SK-N-SH (cell line): ENCODE measurements at regions not wholly inside any gene's neighbourhood (a gene's known extent, or its start where the extent isn't known, plus 50 kb on each side); places are given as distances from the start of the nearest gene placed in this dataset.

Experiments used
- CTCF ChIA-PET: fragments of 300-600, 350-600 bp; formaldehyde crosslinking; extraction: SDS; loops from one replicate; lab custom pipeline; 2021; lab: Yijun Ruan, JAX
- POLR2A ChIA-PET: fragments of 350-600 bp; sonication (Branson Sonifier 250); formaldehyde crosslinking; extraction: SDS; loops from one replicate; lab custom pipeline; 2020; ENCODE audit warnings: antibody characterized with exemption, inconsistent platforms; lab: Yijun Ruan, JAX
- DNase-seq: peaks from one replicate; pipeline ENCODE4 v3.0.0; 2012
- H2AFZ ChIP-seq: fragments of 200-600 bp; sonication (generic); 2 replicates; pipeline ENCODE4 v1.8.1; 2016; ENCODE audit warnings: antibody characterized with exemption, mild to moderate bottlenecking, low read depth
- H3F3A ChIP-seq: fragments of 200-600 bp; sonication (generic); replicated peaks from 2 replicates; pipeline ENCODE3; 2016; ENCODE audit warnings: antibody characterized with exemption, mild to moderate bottlenecking; ENCODE audit not compliant: insufficient read depth
- H3K27ac ChIP-seq, 2 experiments: fragments of 200-500 bp in 1 of 2; fragments of 200-600 bp in 1 of 2; sonication (Bioruptor generic) in 1 of 2; sonication (generic), shearing (Covaris generic) in 1 of 2; 2 replicates each; pipeline versions ENCODE4 v1.5.1 to v1.6.1; 2014 to 2016; ENCODE audit warnings: low read depth in 2 of 2, inconsistent platforms in 1 of 2, low read length in 1 of 2, mild to moderate bottlenecking in 1 of 2, mixed read lengths in 1 of 2
- H3K27me3 ChIP-seq: fragments of 200-600 bp; sonication (generic), shearing (Covaris generic); 2 replicates; pipeline ENCODE4 v1.6.1; 2016; ENCODE audit warnings: mixed run types; ENCODE audit not compliant: insufficient read depth
- H3K36me3 ChIP-seq, 2 experiments: fragments of 200-500 bp in 1 of 2; fragments of 200-600 bp in 1 of 2; sonication (Bioruptor generic) in 1 of 2; sonication (generic) in 1 of 2; replicated peaks in 1 of 2; 2 replicates each; pipeline versions ENCODE3 to v1.5.1; 2014 to 2016; ENCODE audit warnings: low read length in 1 of 2, mild to moderate bottlenecking in 1 of 2; ENCODE audit not compliant: insufficient read depth in 2 of 2, control insufficient read depth in 1 of 2
- H3K4me1 ChIP-seq, 2 experiments: fragments of 200-500 bp in 1 of 2; fragments of 200-600 bp in 1 of 2; sonication (Bioruptor generic) in 1 of 2; sonication (generic), shearing (Covaris generic) in 1 of 2; 2 replicates each; pipeline versions ENCODE4 v1.5.1 to v1.6.1; 2014 to 2016; ENCODE audit warnings: low read depth in 1 of 2, low read length in 1 of 2, mixed run types in 1 of 2; ENCODE audit not compliant: insufficient read depth in 2 of 2, control insufficient read depth in 1 of 2
- H3K4me2 ChIP-seq: fragments of 200-600 bp; sonication (generic), shearing (Covaris generic); 2 replicates; pipeline ENCODE4 v1.6.1; 2017; ENCODE audit warnings: mixed run types
- H3K4me3 ChIP-seq, 2 experiments: fragments of 200-500 bp in 1 of 2; fragments of 200-600 bp in 1 of 2; sonication (Bioruptor generic) in 1 of 2; sonication (generic), shearing (Covaris generic) in 1 of 2; 2 replicates each; pipeline versions ENCODE4 v1.5.1 to v1.8.1; 2014 to 2016; ENCODE audit warnings: low read depth in 2 of 2, inconsistent platforms in 1 of 2, low read length in 1 of 2, mild to moderate bottlenecking in 1 of 2, mixed read lengths in 1 of 2, moderate library complexity in 1 of 2
- H3K79me2 ChIP-seq: fragments of 200-600 bp; sonication (generic); 2 replicates; pipeline ENCODE4 v1.8.1; 2017; ENCODE audit warnings: mild to moderate bottlenecking; ENCODE audit not compliant: insufficient read depth
- H3K9ac ChIP-seq: fragments of 200-600 bp; sonication (generic); 2 replicates; pipeline ENCODE4 v1.6.1; 2017; ENCODE audit warnings: mixed run types
- H3K9me2 ChIP-seq: fragments of 200-600 bp; sonication (generic); 2 replicates; pipeline ENCODE4 v1.6.1; 2017; ENCODE audit warnings: mixed run types
- H3K9me3 ChIP-seq: fragments of 200-600 bp; sonication (generic); 2 replicates; pipeline ENCODE4 v1.6.1; 2017; ENCODE audit warnings: mixed run types, mild to moderate bottlenecking, moderate library complexity
- H4K20me1 ChIP-seq: fragments of 200-600 bp; sonication (generic); 2 replicates; pipeline ENCODE4 v1.6.1; 2017; ENCODE audit warnings: mild to moderate bottlenecking, mixed run types; ENCODE audit not compliant: insufficient read depth
- CHD2 ChIP-seq: fragments of 150-350 bp; IDR thresholded peaks from 2 replicates; pipeline ENCODE4 v1.6.1; 2018; ENCODE audit warnings: low read length; ENCODE audit not compliant: partially characterized antibody
- EP300 ChIP-seq, 2 experiments: IDR thresholded peaks; 2 replicates each; pipeline versions ENCODE4 v1.4.0 to v1.6.1; 2012; ENCODE audit warnings: borderline replicate concordance in 1 of 2, low read depth in 1 of 2, low read length in 1 of 2
- EZH2phosphoT487 ChIP-seq: fragments of 200-600 bp; sonication (generic); IDR thresholded peaks from 2 replicates; pipeline ENCODE4 v1.6.1; 2017; ENCODE audit warnings: low read depth, mixed run types, mild to moderate bottlenecking, antibody characterized with exemption, moderate library complexity, borderline replicate concordance
- FOSL2 ChIP-seq: IDR thresholded peaks from 2 replicates; pipeline ENCODE4 v1.4.0; 2012; ENCODE audit warnings: low read depth, mild to moderate bottlenecking, moderate library complexity, borderline replicate concordance
- FOXJ3 ChIP-seq: sonication (generic); formaldehyde crosslinking; IDR thresholded peaks from 2 replicates; pipeline ENCODE4 v1.5.1; 2020; ENCODE audit warnings: mild to moderate bottlenecking, missing genetic modification reagents
- FOXM1 ChIP-seq: IDR thresholded peaks from 2 replicates; pipeline ENCODE4 v1.4.0; 2012; ENCODE audit warnings: low read depth, mild to moderate bottlenecking
- GATA2 ChIP-seq: sonication (generic); formaldehyde crosslinking; IDR thresholded peaks from 2 replicates; pipeline ENCODE4 v1.5.0; 2020; ENCODE audit warnings: mild to moderate bottlenecking, missing genetic modification reagents
- MEF2A ChIP-seq: IDR thresholded peaks from 2 replicates; pipeline ENCODE4 v1.4.0; 2012; ENCODE audit warnings: low read depth, borderline replicate concordance
- MXI1 ChIP-seq: IDR thresholded peaks from 2 replicates; pipeline ENCODE4 v1.6.1; 2012; ENCODE audit warnings: mild to moderate bottlenecking, low read depth, low read length, improper control_type of control experiment
- NFIC ChIP-seq: IDR thresholded peaks from 2 replicates; pipeline ENCODE4 v1.4.0; 2012; ENCODE audit warnings: borderline replicate concordance
- RAD21 ChIP-seq: IDR thresholded peaks from 2 replicates; pipeline ENCODE4 v1.6.1; 2012; ENCODE audit warnings: mild to moderate bottlenecking, low read length
- RFX5 ChIP-seq: IDR thresholded peaks from 2 replicates; pipeline ENCODE4 v1.6.1; 2012; ENCODE audit warnings: mild to moderate bottlenecking, improper control_type of control experiment, low read length
- SIN3A ChIP-seq: IDR thresholded peaks from 2 replicates; pipeline ENCODE4 v1.6.1; 2012; ENCODE audit warnings: low read depth, mild to moderate bottlenecking, low read length, moderate library complexity, borderline replicate concordance
- SMC3 ChIP-seq: IDR thresholded peaks from 2 replicates; pipeline ENCODE4 v1.6.1; 2012; ENCODE audit warnings: low read depth, low read length, improper control_type of control experiment
- TAF1 ChIP-seq: IDR thresholded peaks from 2 replicates; pipeline ENCODE4 v1.6.1; 2012; ENCODE audit warnings: low read depth, mild to moderate bottlenecking, low read length, moderate library complexity, borderline replicate concordance
- TCF12 ChIP-seq: IDR thresholded peaks from 2 replicates; pipeline ENCODE4 v1.4.0; 2012
- WGBS: methylation state at CpG from one replicate; pipeline ENCODE4 v1.1.6; 2017; ENCODE audit warnings: low lambda C conversion rate; 5-methylcytosine and 5-hydroxymethylcytosine counted together
- TF ChIP-seq, protein P1 (sequence below): fragments of 150-350 bp; IDR thresholded peaks from 2 replicates; pipeline ENCODE4 v1.6.1; 2016; ENCODE audit warnings: mild to moderate bottlenecking, low read depth, low read length
- TF ChIP-seq, protein P2 (sequence below): IDR thresholded peaks from 2 replicates; pipeline ENCODE4; 2012
- TF ChIP-seq, protein P3 (sequence below): IDR thresholded peaks from 2 replicates; pipeline ENCODE4 v1.6.1; 2012; ENCODE audit warnings: mild to moderate bottlenecking, low read depth, low read length, moderate library complexity

DNA sequence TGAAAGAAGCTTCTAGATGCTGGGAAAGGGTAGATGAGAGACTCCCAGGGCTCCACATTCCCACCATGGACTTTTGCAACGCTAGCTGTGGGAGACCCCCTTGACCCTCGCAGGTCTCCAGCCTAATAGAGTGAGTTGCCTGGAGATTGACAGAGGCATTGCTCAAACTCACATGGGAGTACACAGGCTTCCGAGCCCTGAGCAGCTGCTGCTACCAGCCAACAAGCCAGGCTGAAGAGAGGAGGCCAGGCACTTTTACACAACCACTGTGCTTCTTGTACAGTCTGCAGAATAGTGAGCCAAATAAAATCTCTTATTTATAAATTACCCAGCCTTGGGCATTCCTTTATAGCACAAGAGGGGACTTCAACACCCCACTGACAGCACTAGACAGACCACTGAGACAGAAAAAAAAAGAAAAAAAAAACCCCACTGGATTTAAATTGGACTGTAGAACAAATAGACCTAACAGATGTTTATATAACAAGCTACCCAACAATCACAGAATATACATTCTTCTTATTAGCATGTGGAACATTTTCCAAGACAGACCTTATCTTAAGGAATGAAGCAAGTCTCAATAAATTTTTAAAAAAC is 146.2 kb downstream of the ZFAND4 start (continued):
- TF ChIP-seq SMC3 (no peak), RAD21 (no peak)
- TF ChIP-seq, protein P1, sequence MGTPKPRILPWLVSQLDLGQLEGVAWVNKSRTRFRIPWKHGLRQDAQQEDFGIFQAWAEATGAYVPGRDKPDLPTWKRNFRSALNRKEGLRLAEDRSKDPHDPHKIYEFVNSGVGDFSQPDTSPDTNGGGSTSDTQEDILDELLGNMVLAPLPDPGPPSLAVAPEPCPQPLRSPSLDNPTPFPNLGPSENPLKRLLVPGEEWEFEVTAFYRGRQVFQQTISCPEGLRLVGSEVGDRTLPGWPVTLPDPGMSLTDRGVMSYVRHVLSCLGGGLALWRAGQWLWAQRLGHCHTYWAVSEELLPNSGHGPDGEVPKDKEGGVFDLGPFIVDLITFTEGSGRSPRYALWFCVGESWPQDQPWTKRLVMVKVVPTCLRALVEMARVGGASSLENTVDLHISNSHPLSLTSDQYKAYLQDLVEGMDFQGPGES = no peak
- TF ChIP-seq, protein P2, sequence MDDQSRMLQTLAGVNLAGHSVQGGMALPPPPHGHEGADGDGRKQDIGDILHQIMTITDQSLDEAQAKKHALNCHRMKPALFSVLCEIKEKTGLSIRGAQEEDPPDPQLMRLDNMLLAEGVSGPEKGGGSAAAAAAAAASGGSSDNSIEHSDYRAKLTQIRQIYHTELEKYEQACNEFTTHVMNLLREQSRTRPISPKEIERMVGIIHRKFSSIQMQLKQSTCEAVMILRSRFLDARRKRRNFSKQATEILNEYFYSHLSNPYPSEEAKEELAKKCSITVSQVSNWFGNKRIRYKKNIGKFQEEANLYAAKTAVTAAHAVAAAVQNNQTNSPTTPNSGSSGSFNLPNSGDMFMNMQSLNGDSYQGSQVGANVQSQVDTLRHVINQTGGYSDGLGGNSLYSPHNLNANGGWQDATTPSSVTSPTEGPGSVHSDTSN = no peak

- H4K20me1 ChIP-seq = no peaks in the 10 kb centered on the region; the same call in 1 of the 2 replicates
- no peak overlapping the region for H3K4me2 ChIP-seq
- no peaks in the 10 kb centered on the region; a peak in 1 of 4 replicates for H3K4me1 ChIP-seq
- WGBS = 89% methylated on average over 4 of the region's 4 CpGs
- no peaks in the 10 kb centered on the region for H3K36me3 ChIP-seq
- ChIA-PET POLR2A (no interaction called here), CTCF (no interaction called here)
- H3K9me2 ChIP-seq = no peaks in the 10 kb centered on the region
- H3K27ac ChIP-seq = no peak overlapping the region
- H3K9ac ChIP-seq = no peak overlapping the region
- DNase-seq = no peak
- H3K79me2 ChIP-seq = peaks cover 4% of the 10 kb centered on the region; the same call in 1 of the 2 replicates
- H3K27me3 ChIP-seq = no peaks in the 10 kb centered on the region
- H3F3A ChIP-seq = no peaks in the 10 kb centered on the region
- TF ChIP-seq GATA2 (CRISPR knock-in tag) = no peak
- no peak for TF ChIP-seq NFIC
- TF ChIP-seq MXI1 = no peak
- TF ChIP-seq RFX5 = no peak
- TF ChIP-seq TAF1 = no peak
- TF ChIP-seq, protein P2 = no peak
- TF ChIP-seq RAD21 = no peak
- no peak for TF ChIP-seq MEF2A
- TF ChIP-seq SIN3A = no peak
- no peak for TF ChIP-seq FOXJ3 (CRISPR knock-in tag)
- TF ChIP-seq, protein P3, sequence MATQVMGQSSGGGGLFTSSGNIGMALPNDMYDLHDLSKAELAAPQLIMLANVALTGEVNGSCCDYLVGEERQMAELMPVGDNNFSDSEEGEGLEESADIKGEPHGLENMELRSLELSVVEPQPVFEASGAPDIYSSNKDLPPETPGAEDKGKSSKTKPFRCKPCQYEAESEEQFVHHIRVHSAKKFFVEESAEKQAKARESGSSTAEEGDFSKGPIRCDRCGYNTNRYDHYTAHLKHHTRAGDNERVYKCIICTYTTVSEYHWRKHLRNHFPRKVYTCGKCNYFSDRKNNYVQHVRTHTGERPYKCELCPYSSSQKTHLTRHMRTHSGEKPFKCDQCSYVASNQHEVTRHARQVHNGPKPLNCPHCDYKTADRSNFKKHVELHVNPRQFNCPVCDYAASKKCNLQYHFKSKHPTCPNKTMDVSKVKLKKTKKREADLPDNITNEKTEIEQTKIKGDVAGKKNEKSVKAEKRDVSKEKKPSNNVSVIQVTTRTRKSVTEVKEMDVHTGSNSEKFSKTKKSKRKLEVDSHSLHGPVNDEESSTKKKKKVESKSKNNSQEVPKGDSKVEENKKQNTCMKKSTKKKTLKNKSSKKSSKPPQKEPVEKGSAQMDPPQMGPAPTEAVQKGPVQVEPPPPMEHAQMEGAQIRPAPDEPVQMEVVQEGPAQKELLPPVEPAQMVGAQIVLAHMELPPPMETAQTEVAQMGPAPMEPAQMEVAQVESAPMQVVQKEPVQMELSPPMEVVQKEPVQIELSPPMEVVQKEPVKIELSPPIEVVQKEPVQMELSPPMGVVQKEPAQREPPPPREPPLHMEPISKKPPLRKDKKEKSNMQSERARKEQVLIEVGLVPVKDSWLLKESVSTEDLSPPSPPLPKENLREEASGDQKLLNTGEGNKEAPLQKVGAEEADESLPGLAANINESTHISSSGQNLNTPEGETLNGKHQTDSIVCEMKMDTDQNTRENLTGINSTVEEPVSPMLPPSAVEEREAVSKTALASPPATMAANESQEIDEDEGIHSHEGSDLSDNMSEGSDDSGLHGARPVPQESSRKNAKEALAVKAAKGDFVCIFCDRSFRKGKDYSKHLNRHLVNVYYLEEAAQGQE = no peak
- no peak for TF ChIP-seq EP300 (IDR thresholded peaks at IDR 0.05; ENCODE audit: borderline replicate concordance in 1 of 2, low read depth in 1 of 2, low read length in 1 of 2)
- no peak for TF ChIP-seq EZH2phosphoT487
- TF ChIP-seq FOSL2 = no peak
- TF ChIP-seq TCF12 = no peak
- no peak for TF ChIP-seq CHD2
- no peak for TF ChIP-seq FOXM1
- TF ChIP-seq, all 33 proteins: peak for 0
- H3K4me3 ChIP-seq = no peak overlapping the region
- H2AFZ ChIP-seq = no peak overlapping the region
- H3K9me3 ChIP-seq = no peaks in the 10 kb centered on the region
Observed at GRCh38 chr10:45520476-45520875, 146.5 kb downstream of the ALOX5 start.
